K562 (cell line): ENCODE measurements at regions not wholly inside any gene's neighbourhood (a gene's known extent, or its start where the extent isn't known, plus 50 kb on each side); places are given as distances from the start of the nearest gene placed in this dataset.

Experiments used
- ATAC-seq: fragments of 200-7000 bp; cut with Tn5 transposase; 3 replicates; pipeline ENCODE4 v1.9.1; 2020; ENCODE audit warnings: moderate library complexity
- BruUV-seq: library from RNA; stranded (reverse); fragments of 400-500 nt; replicated peaks from 2 replicates; lab custom pipeline; 2021; lab: Mats Ljungman, UMichigan
- CTCF ChIA-PET: fragments of 300-600 bp; formaldehyde crosslinking; extraction: SDS; loops from one replicate; lab custom pipeline; 2021; ENCODE audit warnings: low intra/inter-chr PET ratio; lab: Yijun Ruan, JAX
- POLR2A ChIA-PET: fragments of 300-600, 350-650 bp; sonication (Branson Sonifier 250); formaldehyde crosslinking; extraction: SDS; loops from one replicate; lab custom pipeline; 2021; ENCODE audit warnings: antibody characterized with exemption, inconsistent platforms; lab: Yijun Ruan, JAX
- DNase-seq, 4 experiments: peaks; one replicate each; pipeline versions ENCODE4 v3.0.0 to v3.0.0-alpha.2; 2011 to 2018; ENCODE audit warnings: low spot score in 3 of 4, mixed read lengths in 3 of 4; ENCODE audit errors: extremely low read depth in 1 of 4
- FAIRE-seq: peaks from 2 replicates; lab custom pipeline; 2011; peaks lifted over from hg19 to GRCh38; lab: Jason Lieb, UNC
- H2AFZ ChIP-seq: 2 replicates; pipeline ENCODE4 v1.6.0; 2011; ENCODE audit warnings: low read depth, low read length, control low read depth, inconsistent platforms
- H3K27ac ChIP-seq: fragments of 200-600 bp; 3 replicates; pipeline ENCODE4 v1.8.0; 2011; ENCODE audit warnings: low read depth, mild to moderate bottlenecking, control low read depth, inconsistent platforms, low read length, moderate library complexity, mixed read lengths; ENCODE audit errors: extremely low read depth
- H3K27me3 ChIP-seq, 2 experiments: fragments of 300-600 bp in 1 of 2; 2 replicates in 1 of 2; 3 replicates in 1 of 2; pipeline versions ENCODE4 v1.6.0 to v1.8.0; 2011; ENCODE audit warnings: inconsistent platforms in 2 of 2, low read length in 2 of 2, mild to moderate bottlenecking in 1 of 2, mixed read lengths in 1 of 2, moderate library complexity in 1 of 2; ENCODE audit not compliant: control insufficient read depth in 2 of 2, insufficient read depth in 2 of 2
- H3K36me3 ChIP-seq: fragments of 300-600 bp; 3 replicates; pipeline ENCODE4 v1.8.0; 2011; ENCODE audit warnings: mild to moderate bottlenecking, low read length, inconsistent platforms; ENCODE audit not compliant: control insufficient read depth, insufficient read depth
- H3K4me1 ChIP-seq, 2 experiments: fragments of 200-600 bp in 1 of 2; replicated peaks in 1 of 2; 2 replicates in 1 of 2; 3 replicates in 1 of 2; pipeline versions ENCODE4 v1.5.1 to v1.8.0; 2011; ENCODE audit warnings: inconsistent platforms in 2 of 2, low read length in 2 of 2, mild to moderate bottlenecking in 1 of 2, mixed read lengths in 1 of 2, moderate library complexity in 1 of 2; ENCODE audit not compliant: control insufficient read depth in 2 of 2, insufficient read depth in 2 of 2
- H3K4me2 ChIP-seq: 2 replicates; pipeline ENCODE4 v1.6.1; 2011; ENCODE audit warnings: low read length, control low read depth, inconsistent platforms, mixed read lengths; ENCODE audit not compliant: insufficient read depth
- H3K4me3 ChIP-seq: fragments of 200-600 bp; sonication (generic), shearing (Covaris generic); 2 replicates; pipeline ENCODE4 v1.5.1; 2016; ENCODE audit warnings: control low read depth, inconsistent platforms
- H3K79me2 ChIP-seq: fragments of 200-600 bp; 3 replicates; pipeline ENCODE4 v1.8.0; 2011; ENCODE audit warnings: low read length, inconsistent platforms; ENCODE audit not compliant: control insufficient read depth, insufficient read depth
- H3K9ac ChIP-seq, 2 experiments: 2 replicates each; pipeline versions ENCODE4 v1.6.0 to v1.6.1; 2011; ENCODE audit warnings: low read depth in 2 of 2, low read length in 2 of 2, control low read depth in 1 of 2, inconsistent platforms in 1 of 2, mild to moderate bottlenecking in 1 of 2, mixed read lengths in 1 of 2; ENCODE audit not compliant: insufficient read depth in 1 of 2
- H3K9me1 ChIP-seq: one replicate; pipeline ENCODE4 v1.6.0; 2011; ENCODE audit warnings: inconsistent platforms, mild to moderate bottlenecking, low read length, moderate library complexity; ENCODE audit not compliant: control insufficient read depth, insufficient read depth
- H3K9me3 ChIP-seq: replicated peaks from 2 replicates; pipeline ENCODE4 v1.5.1; 2011; ENCODE audit warnings: low read depth, low read length, inconsistent platforms; ENCODE audit not compliant: control insufficient read depth, insufficient read depth
- H4K20me1 ChIP-seq: replicated peaks from 2 replicates; pipeline ENCODE4 v1.6.1; 2011; ENCODE audit warnings: low read length, inconsistent platforms, mixed read lengths; ENCODE audit not compliant: control insufficient read depth, insufficient read depth
- ELK1 ChIP-seq: sonication (generic); formaldehyde crosslinking; IDR thresholded peaks from 2 replicates; pipeline ENCODE4 v1.8.1; 2022; ENCODE audit warnings: missing genetic modification reagents
- HNRNPK ChIP-seq: fragments of 200-400 bp; formaldehyde crosslinking; IDR thresholded peaks from one replicate; pipeline ENCODE4 v1.6.1; 2018; ENCODE audit warnings: mild to moderate bottlenecking, low read depth, low read length; ENCODE audit not compliant: poor library complexity, severe bottlenecking
- KDM2B ChIP-seq: fragments of 250-450 bp; sonication (Bioruptor Pico); IDR thresholded peaks from 2 replicates; pipeline ENCODE4 v1.8.0; 2021; ENCODE audit warnings: mild to moderate bottlenecking, moderate library complexity
- NEUROD1 ChIP-seq: fragments of 150-350 bp; IDR thresholded peaks from 2 replicates; pipeline ENCODE4 v1.6.1; 2014; ENCODE audit warnings: borderline replicate concordance, low read length, low read depth; ENCODE audit not compliant: partially characterized antibody
- PRMT5 ChIP-seq: sonication (generic); formaldehyde crosslinking; IDR thresholded peaks from 2 replicates; pipeline ENCODE4 v1.5.0; 2020; ENCODE audit warnings: missing genetic modification reagents
- RB1 ChIP-seq: fragments of 450-650 bp; IDR thresholded peaks from 2 replicates; pipeline ENCODE4 v1.6.1; 2017; ENCODE audit warnings: low read depth, mild to moderate bottlenecking
- SMARCA5 ChIP-seq: fragments of 450-650 bp; IDR thresholded peaks from 2 replicates; pipeline ENCODE4 v1.6.1; 2016
- SMARCC2 ChIP-seq: fragments of 450-650 bp; IDR thresholded peaks from 2 replicates; pipeline ENCODE4 v1.6.1; 2017; ENCODE audit warnings: antibody characterized with exemption, moderate library complexity, mild to moderate bottlenecking, low read depth
- SRSF3 ChIP-seq: fragments of 200-400 bp; formaldehyde crosslinking; IDR thresholded peaks from 2 replicates; pipeline ENCODE4 v1.6.1; 2016; ENCODE audit warnings: mild to moderate bottlenecking, low read length, moderate library complexity; ENCODE audit not compliant: insufficient read depth
- TEAD1 ChIP-seq, 2 experiments: fragments of 450-650 bp in 1 of 2; sonication (generic) in 1 of 2; formaldehyde crosslinking; IDR thresholded peaks; 2 replicates each; pipeline versions ENCODE4 v1.4.0 to v1.8.0; 2020 to 2022; ENCODE audit warnings: mild to moderate bottlenecking in 2 of 2, missing genetic modification reagents in 1 of 2
- TFAM ChIP-seq: fragments of 250-450 bp; sonication (Bioruptor Pico); conservative IDR thresholded peaks from 2 replicates; pipeline ENCODE4 v1.5.0; 2021; ENCODE audit warnings: mild to moderate bottlenecking, moderate library complexity
- ZKSCAN3 ChIP-seq: fragments of 250-450 bp; sonication (Bioruptor Pico); IDR thresholded peaks from 2 replicates; pipeline ENCODE4 v1.4.0; 2020
- ZNF431 ChIP-seq: sonication (generic); formaldehyde crosslinking; IDR thresholded peaks from 2 replicates; pipeline ENCODE4 v1.8.0; 2022; ENCODE audit warnings: mild to moderate bottlenecking, missing genetic modification reagents
- ZNF764 ChIP-seq: fragments of 250-450 bp; sonication (Bioruptor Pico); IDR thresholded peaks from 2 replicates; pipeline ENCODE4 v1.4.0; 2020; ENCODE audit warnings: low read depth, mild to moderate bottlenecking, moderate library complexity
- WGBS: fragments of 100-300 bp; shearing (Covaris generic); methylation state at CpG from one replicate; pipeline ENCODE4 v1.1.6; 2016; ENCODE audit warnings: low coverage, mixed read lengths; ENCODE audit not compliant: insufficient coverage; ENCODE audit errors: missing lambda C conversion rate; 5-methylcytosine and 5-hydroxymethylcytosine counted together
- in situ Hi-C: fragments of 300-500 bp; cut with MboI; formaldehyde crosslinking; loops from 4 replicates; pipeline ENCODE4 v1.15.0; 2018; ENCODE audit warnings: inconsistent platforms, mixed read lengths
- intact Hi-C: fragments of 100-400 bp; cut with micrococcal nuclease; formaldehyde crosslinking; loops from 2 replicates; pipeline ENCODE4 v1.14.2; 2022
- TF ChIP-seq, protein P1 (sequence below), 2 experiments: IDR thresholded peaks; 2 replicates each; pipeline ENCODE4 v1.6.1; 2011; ENCODE audit warnings: borderline replicate concordance in 1 of 2, control low read depth in 1 of 2, low read depth in 1 of 2, low read length in 1 of 2, mild to moderate bottlenecking in 1 of 2, mixed read lengths in 1 of 2, moderate library complexity in 1 of 2; ENCODE audit not compliant: insufficient read depth in 1 of 2, insufficient read length in 1 of 2, poor library complexity in 1 of 2, severe bottlenecking in 1 of 2; ENCODE audit errors: extremely low read depth in 1 of 2
- TF ChIP-seq, protein P2 (sequence below): sonication (generic); formaldehyde crosslinking; IDR thresholded peaks from 2 replicates; pipeline ENCODE4 v1.8.1; 2023; ENCODE audit warnings: mild to moderate bottlenecking, missing genetic modification reagents
- TF ChIP-seq, protein P3 (sequence below): sonication (generic); formaldehyde crosslinking; IDR thresholded peaks from 2 replicates; pipeline ENCODE4 v1.9.0; 2022; ENCODE audit warnings: mild to moderate bottlenecking, missing genetic modification reagents
- TF ChIP-seq, protein P4 (sequence below): fragments of 450-650 bp; conservative IDR thresholded peaks from 2 replicates; pipeline ENCODE4 v1.6.1; 2016; ENCODE audit warnings: missing genetic modification characterization, low read depth, mild to moderate bottlenecking, missing compliant biosample characterization, moderate library complexity

GRCh38 chr1:157218671-157219070, 80.5 kb upstream of the ETV3 start:
- CTCF ChIA-PET = no interaction called here
- DNase-seq = no peak
- no peak overlapping the region for H3K9ac ChIP-seq
- no peak overlapping the region for H3K4me3 ChIP-seq
- peaks cover 7 to 27% of the 10 kb centered on the region in 2 experiments; a peak in 3 of 5 replicates for H3K27me3 ChIP-seq
- no peaks in the 10 kb centered on the region for H3K9me3 ChIP-seq
- TF ChIP-seq PRMT5 (no peak), SMARCC2 (no peak), NEUROD1 (no peak), ZKSCAN3 (CRISPR knock-in tag) (no peak), ZNF431 (CRISPR knock-in tag) (no peak), TEAD1 (CRISPR knock-in tag; IDR thresholded peaks at IDR 0.05) (no peak), KDM2B (CRISPR knock-in tag) (no peak), ZNF764 (CRISPR knock-in tag) (no peak), HNRNPK (no peak), RB1 (no peak), ELK1 (CRISPR knock-in tag) (no peak), TFAM (no peak), SRSF3 (no peak), SMARCA5 (no peak)
- TF ChIP-seq, protein P1, sequence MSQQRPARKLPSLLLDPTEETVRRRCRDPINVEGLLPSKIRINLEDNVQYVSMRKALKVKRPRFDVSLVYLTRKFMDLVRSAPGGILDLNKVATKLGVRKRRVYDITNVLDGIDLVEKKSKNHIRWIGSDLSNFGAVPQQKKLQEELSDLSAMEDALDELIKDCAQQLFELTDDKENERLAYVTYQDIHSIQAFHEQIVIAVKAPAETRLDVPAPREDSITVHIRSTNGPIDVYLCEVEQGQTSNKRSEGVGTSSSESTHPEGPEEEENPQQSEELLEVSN (IDR thresholded peaks at IDR 0.05; ENCODE audit: borderline replicate concordance in 1 of 2, extremely low read depth in 1 of 2, insufficient read depth in 1 of 2, insufficient read length in 1 of 2, low read depth in 1 of 2, low read length in 1 of 2, poor library complexity in 1 of 2, severe bottlenecking in 1 of 2) = no peak
- TF ChIP-seq, protein P2, sequence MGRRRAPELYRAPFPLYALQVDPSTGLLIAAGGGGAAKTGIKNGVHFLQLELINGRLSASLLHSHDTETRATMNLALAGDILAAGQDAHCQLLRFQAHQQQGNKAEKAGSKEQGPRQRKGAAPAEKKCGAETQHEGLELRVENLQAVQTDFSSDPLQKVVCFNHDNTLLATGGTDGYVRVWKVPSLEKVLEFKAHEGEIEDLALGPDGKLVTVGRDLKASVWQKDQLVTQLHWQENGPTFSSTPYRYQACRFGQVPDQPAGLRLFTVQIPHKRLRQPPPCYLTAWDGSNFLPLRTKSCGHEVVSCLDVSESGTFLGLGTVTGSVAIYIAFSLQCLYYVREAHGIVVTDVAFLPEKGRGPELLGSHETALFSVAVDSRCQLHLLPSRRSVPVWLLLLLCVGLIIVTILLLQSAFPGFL (CRISPR knock-in tag) = no peak
- TF ChIP-seq, protein P3, sequence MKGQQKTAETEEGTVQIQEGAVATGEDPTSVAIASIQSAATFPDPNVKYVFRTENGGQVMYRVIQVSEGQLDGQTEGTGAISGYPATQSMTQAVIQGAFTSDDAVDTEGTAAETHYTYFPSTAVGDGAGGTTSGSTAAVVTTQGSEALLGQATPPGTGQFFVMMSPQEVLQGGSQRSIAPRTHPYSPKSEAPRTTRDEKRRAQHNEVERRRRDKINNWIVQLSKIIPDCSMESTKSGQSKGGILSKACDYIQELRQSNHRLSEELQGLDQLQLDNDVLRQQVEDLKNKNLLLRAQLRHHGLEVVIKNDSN (CRISPR knock-in tag) = no peak
- TF ChIP-seq, protein P4, sequence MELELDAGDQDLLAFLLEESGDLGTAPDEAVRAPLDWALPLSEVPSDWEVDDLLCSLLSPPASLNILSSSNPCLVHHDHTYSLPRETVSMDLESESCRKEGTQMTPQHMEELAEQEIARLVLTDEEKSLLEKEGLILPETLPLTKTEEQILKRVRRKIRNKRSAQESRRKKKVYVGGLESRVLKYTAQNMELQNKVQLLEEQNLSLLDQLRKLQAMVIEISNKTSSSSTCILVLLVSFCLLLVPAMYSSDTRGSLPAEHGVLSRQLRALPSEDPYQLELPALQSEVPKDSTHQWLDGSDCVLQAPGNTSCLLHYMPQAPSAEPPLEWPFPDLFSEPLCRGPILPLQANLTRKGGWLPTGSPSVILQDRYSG = no peak
- TF ChIP-seq, all 486 proteins: peak for 0
- no peak for FAIRE-seq
- 15% methylated on average over 6 of the region's 6 CpGs for WGBS
- H3K36me3 ChIP-seq = no peaks in the 10 kb centered on the region
- BruUV-seq = no TSS peak
- no peak overlapping the region; the same call in 2 of the 3 replicates for H3K27ac ChIP-seq
- peaks cover 0 to 5% of the 10 kb centered on the region in 2 experiments; a peak in 2 of 5 replicates for H3K4me1 ChIP-seq
- H3K79me2 ChIP-seq = no peaks in the 10 kb centered on the region
- POLR2A ChIA-PET = interaction anchor here (0.8 kb wide), 1 partner anchor 108 kb away, joined by 3 read pairs; no protein-coding TSS in a partner anchor
- no peaks in the 10 kb centered on the region for H4K20me1 ChIP-seq
- H3K9me1 ChIP-seq = no peaks in the 10 kb centered on the region
- no peak overlapping the region for H3K4me2 ChIP-seq
- H2AFZ ChIP-seq = no peak overlapping the region
- in situ Hi-C loops (no loop called here), intact Hi-C loops (no loop called here)
- ATAC-seq = no peak
